ENCODE measurements at regions not wholly inside any gene's neighbourhood (a gene's known extent, or its start where the extent isn't known, plus 50 kb on each side); places are given as distances from the start of the nearest gene placed in this dataset.

DNA sequence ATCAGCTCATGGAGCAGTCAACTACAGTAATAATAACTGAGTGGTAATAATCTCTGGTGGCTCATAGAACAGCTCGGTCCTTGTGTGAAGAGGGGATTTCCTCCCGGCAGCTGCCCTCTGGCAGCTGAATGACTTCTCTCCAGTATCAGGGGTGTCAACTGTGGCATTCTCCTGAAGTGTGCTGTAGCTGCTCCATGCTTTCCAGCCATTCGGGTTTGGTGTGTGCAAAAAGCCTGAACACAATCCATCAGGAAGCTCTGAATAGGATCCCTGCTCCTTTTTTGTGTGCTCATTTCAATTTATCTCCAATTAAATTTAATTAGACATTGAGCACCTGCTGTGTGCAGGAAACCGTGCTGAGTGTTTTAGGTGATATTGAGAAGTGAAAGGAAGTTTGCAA is 59.8 kb upstream of the BARX1 start:
- Histone ChIP-seq H3K27me3 (no peaks in the 10 kb centered on the region), H3K27ac (no peak overlapping the region), H3K4me3 (no peak overlapping the region), H3K4me1 (peaks cover 0 to 20% (median 11%) of the 10 kb centered on the region in 3 donors), H3K36me3 (no peaks in the 10 kb centered on the region), H3K9me3 (no peaks in the 10 kb centered on the region)
- no peak for DNase-seq
- TF ChIP-seq, protein P1, sequence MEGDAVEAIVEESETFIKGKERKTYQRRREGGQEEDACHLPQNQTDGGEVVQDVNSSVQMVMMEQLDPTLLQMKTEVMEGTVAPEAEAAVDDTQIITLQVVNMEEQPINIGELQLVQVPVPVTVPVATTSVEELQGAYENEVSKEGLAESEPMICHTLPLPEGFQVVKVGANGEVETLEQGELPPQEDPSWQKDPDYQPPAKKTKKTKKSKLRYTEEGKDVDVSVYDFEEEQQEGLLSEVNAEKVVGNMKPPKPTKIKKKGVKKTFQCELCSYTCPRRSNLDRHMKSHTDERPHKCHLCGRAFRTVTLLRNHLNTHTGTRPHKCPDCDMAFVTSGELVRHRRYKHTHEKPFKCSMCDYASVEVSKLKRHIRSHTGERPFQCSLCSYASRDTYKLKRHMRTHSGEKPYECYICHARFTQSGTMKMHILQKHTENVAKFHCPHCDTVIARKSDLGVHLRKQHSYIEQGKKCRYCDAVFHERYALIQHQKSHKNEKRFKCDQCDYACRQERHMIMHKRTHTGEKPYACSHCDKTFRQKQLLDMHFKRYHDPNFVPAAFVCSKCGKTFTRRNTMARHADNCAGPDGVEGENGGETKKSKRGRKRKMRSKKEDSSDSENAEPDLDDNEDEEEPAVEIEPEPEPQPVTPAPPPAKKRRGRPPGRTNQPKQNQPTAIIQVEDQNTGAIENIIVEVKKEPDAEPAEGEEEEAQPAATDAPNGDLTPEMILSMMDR (IDR thresholded peaks at IDR 0.05), result no peak
- no peak for TF ChIP-seq POLR2A (IDR thresholded peaks at IDR 0.05)
- WGBS, 2 donors, result 52 to 61% methylated on average over 4 of the region's 4 CpGs
- intact Hi-C loops (cut with DNase I), result no loop called here

DNA sequence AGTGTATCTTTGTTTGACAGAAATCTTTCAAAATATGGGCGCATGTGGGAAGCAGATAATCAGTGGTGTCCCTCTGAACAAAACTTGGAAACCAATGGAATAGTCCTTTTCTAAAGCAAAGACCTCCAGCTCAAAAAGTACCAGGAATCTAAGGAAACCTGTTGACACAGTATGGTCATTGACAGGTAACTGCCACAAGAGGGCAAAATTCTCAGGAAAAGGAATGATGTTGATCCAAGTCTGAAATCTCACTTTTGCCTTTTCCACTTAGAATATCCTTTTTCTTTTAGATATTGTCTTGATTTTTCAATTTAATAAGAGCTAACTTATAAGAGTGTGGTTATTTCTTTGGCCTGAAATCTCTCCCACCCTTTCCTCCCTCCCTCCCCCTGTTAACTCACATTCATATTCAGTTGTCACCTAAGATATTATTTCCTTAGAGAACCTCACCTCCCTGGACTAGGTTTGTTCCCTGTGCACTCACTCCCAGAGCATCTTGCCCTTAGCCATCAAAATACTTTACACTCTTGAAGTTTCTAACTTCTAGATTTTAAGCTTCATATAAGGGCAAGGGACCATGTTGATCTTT is 59.0 kb upstream of the BARX1 start:
- Histone ChIP-seq H3K9me3 (no peaks in the 10 kb centered on the region), H3K27me3 (no peaks in the 10 kb centered on the region), H3K4me1 (peaks cover 0 to 20% (median 11%) of the 10 kb centered on the region in 3 donors), H3K4me3 (no peak overlapping the region), H3K36me3 (no peaks in the 10 kb centered on the region), H3K27ac (no peak overlapping the region)
- WGBS, 2 donors, result 75 to 91% methylated on average over 1 of the region's 1 CpG
- TF ChIP-seq, protein P1 (IDR thresholded peaks at IDR 0.05), result peak; percentile 26 to 66 (median 50)
- TF ChIP-seq POLR2A (IDR thresholded peaks at IDR 0.05), result no peak
- no peak for DNase-seq
- intact Hi-C loops (cut with DNase I), result no loop called here

DNA sequence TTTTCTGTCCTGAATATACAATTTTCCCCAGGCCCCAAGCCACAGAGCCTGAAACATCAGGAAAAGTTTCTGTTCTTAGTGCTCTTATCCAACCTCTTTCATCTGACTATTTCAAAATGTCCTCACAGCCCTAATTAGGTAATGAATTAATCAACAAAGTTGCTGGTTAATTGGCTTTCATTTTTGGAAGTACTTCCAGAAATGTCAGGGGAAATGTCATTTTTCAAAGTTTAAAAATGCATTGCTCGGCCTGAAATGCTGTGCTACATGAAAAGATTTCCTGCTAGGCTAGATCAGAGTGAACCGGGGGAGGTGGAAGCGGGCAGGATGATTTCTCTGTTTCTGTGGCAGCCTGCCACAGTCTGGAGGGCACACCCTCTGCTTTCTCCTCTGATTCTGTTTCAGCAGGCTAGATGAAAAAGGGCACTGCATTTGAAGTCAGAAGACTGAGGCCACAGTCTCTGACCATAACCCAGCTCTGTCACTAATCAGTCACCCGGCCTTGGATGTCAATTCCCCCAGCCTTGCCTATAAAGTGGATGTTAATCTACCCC is 55.9 kb upstream of the BARX1 start:
- TF ChIP-seq POLR2A (IDR thresholded peaks at IDR 0.05), result no peak
- intact Hi-C loops (cut with DNase I), result no loop called here
- Histone ChIP-seq H3K36me3 (no peaks in the 10 kb centered on the region), H3K4me3 (no peak overlapping the region), H3K9me3 (no peaks in the 10 kb centered on the region), H3K27ac (peak overlapping the region in 3 of 4 donors; percentile 57 to 73 (median 60)), H3K4me1 (peaks cover 0 to 14% (median 11%) of the 10 kb centered on the region in 3 donors), H3K27me3 (no peaks in the 10 kb centered on the region)
- DNase-seq, result no peak
- WGBS, 2 donors, result 5 to 22% methylated on average over 4 of the region's 4 CpGs

DNA sequence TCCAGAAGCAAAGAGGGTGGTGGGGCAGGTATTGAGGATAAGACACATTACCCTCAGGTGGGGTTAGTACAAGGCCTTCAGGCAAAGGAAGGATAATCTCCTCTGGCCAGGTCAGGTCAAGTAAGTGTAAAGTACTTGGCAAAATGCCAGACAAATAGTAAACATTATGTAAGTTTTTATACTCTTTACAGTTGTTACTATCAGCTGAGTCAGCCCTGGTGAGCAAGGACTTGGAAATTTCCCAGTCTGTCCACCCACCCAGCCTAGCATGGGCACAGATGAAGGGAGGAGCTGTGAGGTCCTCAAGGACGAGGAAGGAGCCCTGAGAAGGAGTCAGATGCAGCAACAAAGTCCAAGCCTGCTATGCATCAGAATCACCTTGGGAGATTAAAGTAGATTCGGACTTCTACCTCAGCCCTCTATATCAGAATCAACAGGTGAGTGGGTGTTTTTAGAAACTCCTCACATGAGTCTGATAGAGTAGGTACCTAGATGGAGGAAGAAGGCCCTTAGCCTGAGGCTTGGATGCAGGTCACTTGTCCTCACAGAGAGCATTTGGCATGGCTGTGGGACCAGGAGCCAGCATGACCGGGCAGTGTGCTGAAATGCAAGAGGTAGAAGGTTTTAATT is 50.2 kb upstream of the BARX1 start:
- peaks cover 0 to under 1% (median 0%) of the 10 kb centered on the region in 3 donors for H3K4me1 ChIP-seq
- no peak for DNase-seq
- no peaks in the 10 kb centered on the region for H3K36me3 ChIP-seq
- no peaks in the 10 kb centered on the region for H3K9me3 ChIP-seq
- H3K27me3 ChIP-seq, result no peaks in the 10 kb centered on the region
- TF ChIP-seq, protein P1 (IDR thresholded peaks at IDR 0.05), result no peak
- TF ChIP-seq POLR2A (IDR thresholded peaks at IDR 0.05), result no peak
- H3K4me3 ChIP-seq, result no peak overlapping the region
- no peak overlapping the region for H3K27ac ChIP-seq
- intact Hi-C loops (cut with DNase I), result no loop called here
- WGBS, 2 donors, result 36 to 73% methylated on average over 3 of the region's 3 CpGs

All from esophagus squamous epithelium (tissue), 5 donors.